H1 (cell line): ENCODE measurements at regions not wholly inside any gene's neighbourhood (a gene's known extent, or its start where the extent isn't known, plus 50 kb on each side); places are given as distances from the start of the nearest gene placed in this dataset.

Source experiments
- BRCA1 ChIP-seq: IDR thresholded peaks from 2 replicates; pipeline ENCODE4 v1.6.1; 2012; ENCODE audit warnings: low read depth, low read length, improper control_type of control experiment
- POLR2AphosphoS5 ChIP-seq: IDR thresholded peaks from 2 replicates; pipeline ENCODE4 v1.6.1; 2011; ENCODE audit warnings: low read depth, low read length

DNA sequence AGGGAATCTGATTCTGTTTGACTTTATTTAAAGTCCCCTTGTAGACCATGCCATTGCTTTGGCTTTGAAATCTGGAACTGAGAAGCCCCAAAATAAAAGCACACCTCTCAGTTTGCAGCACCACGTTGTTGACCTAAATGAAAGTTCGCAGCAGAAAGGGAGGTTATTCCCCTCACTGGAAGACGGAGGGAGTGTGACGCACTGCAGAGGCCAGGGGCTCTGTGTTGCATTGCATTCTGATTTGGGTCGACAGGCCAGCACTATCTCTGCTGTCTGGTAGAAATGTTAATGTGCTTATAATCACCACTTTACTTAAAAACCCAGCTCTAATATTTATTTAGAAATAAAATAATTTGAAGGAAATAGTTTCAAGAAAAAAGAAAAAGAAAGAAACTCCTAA, 675.2 kb upstream of the NR5A2 start (continued):
- TF ChIP-seq BRCA1, result no peak
- TF ChIP-seq POLR2AphosphoS5, result no peak
